Urothelium cell line (cell line): ENCODE measurements at regions not wholly inside any gene's neighbourhood (a gene's known extent, or its start where the extent isn't known, plus 50 kb on each side); places are given as distances from the start of the nearest gene placed in this dataset.
"Not testable (repeated sequence)": the region's sequence is repeated elsewhere in the genome, so short reads cannot be mapped to it uniquely, and the experiment has no call there.

Experiments
- DNase-seq: peaks from one replicate; pipeline ENCODE4 v3.0.0; 2011; ENCODE audit warnings: low spot score, mixed read lengths
- FAIRE-seq: peaks from 2 replicates; lab custom pipeline; 2011; peaks lifted over from hg19 to GRCh38; lab: Jason Lieb, UNC

DNA sequence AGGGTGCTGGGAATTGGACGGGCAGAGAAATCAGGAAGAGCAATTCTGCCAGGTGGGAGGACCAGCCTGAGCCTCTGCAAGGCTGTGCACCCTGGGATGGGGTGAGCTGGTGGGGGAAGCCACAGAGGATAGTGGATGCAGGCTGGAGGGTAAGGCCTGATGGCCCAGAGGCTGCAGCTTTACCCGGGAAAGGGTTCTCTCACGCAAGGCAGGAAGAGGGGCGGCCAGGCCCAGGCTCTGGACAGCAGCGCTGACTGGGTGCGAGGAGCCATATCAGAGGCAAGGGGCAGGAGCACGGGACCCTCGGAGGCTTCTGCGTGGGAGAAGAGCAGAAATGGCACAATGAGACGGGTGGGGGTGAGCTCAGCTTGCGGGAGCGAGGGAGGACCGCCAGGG lies 104.6 kb downstream of the SOX1 start:
- FAIRE-seq: no peak
- DNase-seq: no peak

DNA sequence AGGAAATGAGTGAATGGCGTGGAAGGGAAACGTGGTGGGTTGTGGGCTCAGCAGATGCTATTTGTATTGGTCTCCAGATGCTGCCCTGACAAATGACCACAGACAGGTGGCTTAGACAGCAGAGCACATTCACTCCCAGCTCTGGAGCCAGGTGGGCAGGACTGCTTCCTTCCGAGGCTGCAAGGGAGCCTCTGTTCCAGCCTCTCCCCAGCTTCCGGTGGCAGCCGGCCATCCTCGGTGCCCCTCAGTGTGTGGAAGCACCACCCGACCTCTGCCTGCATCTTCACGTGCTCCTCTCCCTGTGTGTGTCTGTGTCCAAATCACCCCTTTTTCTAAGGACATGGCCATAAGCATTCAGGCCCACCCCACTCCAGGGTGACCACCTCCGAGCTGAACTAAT lies 105.1 kb downstream of the SOX1 start:
- no peak for DNase-seq
- FAIRE-seq: no peak

DNA sequence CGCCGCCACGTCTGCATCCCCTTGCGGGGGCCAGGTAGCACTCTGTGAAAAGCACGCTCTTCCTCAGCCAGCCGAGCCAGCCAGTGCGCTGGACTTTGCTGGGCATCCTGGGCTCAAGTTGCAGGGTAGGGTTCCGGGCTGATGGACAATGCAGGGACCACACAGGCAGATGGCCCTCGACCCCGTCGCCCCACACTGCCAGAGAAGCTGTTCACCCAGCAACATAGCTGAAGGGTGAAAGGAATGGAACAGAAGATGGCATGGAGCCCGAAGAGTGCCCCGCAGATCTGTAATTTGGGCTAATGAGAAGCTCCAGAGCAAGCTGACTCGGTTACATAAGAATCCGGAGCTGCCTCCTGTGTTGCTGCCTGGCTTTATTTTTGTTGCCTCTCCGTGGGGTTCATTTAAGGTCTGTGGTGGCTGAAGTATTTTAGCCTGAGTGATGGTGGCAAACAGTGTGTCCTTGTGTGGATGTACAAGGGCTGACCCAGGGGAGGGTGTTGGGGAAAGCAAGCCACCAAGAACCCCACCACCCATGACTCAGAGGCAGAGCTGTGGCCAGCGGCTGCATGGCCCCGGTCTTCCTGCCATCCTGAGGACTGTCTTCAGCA lies 105.8 kb downstream of the SOX1 start:
- FAIRE-seq (no peak), DNase-seq (no peak)

DNA sequence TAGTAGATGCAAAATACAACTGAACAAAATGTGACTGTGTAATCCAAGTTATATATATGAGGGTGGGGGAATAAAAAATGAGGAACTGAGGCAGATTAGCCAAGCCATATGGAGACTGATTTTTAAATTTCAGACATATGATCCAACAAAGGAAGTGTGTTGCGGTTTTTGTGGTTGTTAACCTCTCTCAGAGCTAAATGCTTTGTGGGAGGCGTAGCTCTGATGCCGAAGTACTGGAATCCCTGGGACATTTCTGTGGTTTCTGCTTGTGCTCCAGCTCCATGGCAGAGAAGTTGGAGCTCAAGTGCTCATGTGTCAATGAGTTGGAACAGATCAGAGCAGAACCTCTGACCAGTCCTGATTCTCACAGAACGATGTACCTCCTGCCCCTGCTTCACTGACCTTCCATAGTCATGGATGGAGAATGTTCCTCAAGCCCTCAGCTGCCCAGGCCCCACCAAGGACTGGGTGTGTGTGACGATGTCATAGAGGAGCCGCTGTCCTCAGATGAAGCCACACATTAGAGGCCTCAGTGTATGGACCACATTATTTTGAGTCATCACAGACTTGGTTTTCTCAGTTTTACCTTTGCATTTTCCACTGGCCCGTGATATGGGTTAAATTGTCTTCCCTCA lies 107.6 kb downstream of the SOX1 start:
- FAIRE-seq (no peak), DNase-seq (peak; percentile 58)

DNA sequence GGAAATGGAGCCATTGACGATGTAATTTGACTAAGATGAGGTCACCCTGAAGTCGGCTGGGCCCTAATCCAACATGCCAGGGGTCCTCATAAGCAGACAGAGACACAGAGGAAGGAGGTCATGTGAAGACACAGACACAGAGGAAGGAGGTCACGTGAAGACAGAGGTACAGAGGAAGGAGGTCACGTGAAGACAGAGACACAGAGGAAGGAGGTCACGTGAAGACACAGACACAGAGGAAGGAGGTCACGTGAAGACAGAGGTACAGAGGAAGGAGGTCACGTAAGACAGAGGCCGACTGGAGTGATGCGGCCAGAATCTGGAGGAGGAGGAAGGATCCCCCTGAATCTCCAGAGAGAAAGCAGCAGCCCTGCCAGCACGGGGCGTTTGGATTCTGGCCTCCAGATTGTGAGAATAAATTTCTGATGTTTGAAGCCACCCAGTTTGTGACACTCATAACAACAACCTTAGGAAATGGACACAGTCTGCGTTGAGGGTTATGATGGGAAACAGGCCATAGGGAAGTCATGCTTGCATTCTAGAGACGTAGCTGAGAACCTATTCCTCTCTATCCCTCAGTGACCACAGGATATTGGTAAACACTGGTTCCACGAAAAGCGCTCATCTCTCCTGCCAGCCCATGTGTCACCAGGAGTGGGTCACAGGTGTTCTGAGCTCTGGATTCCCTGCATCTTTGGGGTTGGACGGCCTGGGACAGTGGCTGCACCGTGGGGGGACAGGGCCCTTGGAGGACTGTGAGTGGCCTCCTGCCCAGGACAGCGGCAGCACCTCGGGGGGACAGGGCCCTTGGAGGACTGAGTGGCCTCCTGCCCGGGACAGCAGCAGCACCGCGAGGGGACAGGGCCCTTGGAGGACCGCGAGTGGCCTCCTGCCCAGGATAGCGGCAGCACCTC lies 108.5 kb downstream of the SOX1 start:
- FAIRE-seq (no peak), DNase-seq (no peak)

DNA sequence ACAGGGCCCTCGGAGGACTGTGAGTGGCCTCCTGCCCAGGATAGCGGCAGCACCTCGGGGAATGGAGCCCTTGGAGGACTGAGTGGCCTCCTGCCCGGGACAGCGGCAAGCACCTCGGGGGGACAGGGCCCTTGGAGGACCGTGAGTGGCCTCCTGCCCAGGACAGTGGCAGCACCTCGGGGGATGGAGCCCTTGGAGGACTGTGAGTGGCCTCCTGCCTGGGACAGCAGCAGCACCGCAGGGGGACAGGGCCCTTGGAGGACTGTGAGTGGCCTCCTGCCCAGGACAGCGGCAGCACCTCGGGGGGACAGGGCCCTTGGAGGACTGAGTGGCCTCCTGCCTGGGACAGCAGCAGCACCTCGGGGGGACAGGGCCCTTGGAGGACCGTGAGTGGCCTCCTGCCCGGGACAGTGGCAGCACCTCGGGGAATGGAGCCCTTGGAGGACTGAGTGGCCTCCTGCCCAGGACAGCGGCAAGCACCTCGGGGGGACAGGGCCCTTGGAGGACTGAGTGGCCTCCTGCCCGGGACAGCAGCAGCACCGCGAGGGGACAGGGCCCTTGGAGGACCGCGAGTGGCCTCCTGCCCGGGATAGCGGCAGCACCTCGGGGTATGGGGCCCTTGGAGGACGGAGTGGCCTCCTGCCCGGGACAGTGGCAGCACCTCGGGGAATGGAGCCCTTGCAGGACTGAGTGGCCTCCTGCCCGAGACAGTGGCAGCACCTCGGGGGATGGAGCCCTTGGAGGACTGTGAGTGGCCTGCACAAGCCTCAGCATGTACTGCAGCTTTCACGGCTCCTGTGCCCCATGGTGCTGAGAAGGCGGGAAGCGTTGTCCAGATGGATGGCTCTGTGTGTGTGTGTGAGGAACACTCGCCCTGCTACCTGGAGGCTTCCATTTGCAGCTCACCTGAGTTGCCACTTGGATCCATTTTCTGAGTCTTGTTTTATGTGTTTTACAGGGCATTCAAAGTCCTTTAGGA lies 109.5 kb downstream of the SOX1 start:
- not testable (repeated sequence) for DNase-seq
- FAIRE-seq: peak; percentile 13

DNA sequence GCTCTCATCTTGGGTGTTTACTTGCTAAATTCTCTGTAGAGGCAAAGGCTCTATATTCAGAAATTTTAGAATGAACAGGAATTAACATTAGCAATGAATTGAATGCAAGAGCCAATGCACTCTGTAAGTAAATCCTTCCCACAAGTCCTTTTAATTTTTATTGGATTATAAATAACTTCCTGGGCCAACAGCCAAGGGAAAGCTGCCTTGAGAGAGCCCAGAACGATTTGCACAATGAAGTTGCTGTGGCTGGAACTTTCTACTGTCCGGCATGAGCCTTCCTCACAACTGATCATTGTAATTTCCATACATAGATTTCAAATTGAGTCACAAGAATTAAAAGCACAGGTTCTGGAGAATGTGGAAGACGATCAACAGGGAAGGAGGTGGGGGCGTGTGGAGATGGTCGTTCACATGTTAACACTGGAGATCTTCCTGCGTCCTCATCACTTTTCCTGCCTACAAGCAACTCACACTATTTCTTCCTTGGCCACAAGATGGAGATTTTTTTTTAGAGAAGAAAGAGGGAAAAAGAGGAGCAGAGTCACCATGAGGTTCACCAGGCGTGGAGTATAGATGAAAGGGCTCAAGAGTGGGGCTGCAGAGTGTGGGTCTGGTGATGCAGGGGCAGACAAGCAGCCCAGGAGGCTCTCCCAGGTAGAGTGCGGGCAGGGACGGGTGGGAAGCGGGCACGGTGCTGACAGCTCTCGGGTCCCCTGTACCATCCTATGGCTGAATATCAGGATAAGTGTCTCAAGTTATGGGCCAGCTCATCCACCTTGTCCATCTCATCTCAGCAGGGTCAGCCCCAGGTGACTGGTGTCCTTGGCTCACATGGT lies 110.7 kb downstream of the SOX1 start:
- FAIRE-seq (no peak), DNase-seq (no peak)

DNA sequence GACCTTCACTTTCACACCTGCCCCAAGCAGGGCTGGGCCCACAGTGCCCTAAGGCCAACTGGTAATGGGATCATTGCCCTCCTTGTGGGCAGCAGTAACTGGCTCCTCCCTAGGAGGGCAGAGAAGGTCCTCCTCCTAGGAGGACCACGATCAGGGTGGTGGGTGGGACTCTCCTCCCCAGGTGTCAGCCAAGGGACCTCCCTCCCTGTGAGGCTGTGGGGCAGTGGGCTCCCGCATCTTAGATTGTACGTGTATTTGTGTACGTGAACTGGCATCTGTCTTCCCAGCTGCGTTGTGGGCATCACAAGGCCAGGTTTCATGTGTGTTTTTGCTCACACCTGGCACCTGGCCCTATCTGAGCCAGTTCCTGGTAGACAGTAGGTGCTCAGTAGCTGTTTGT lies 111.8 kb downstream of the SOX1 start:
- no peak for FAIRE-seq
- DNase-seq: no peak

DNA sequence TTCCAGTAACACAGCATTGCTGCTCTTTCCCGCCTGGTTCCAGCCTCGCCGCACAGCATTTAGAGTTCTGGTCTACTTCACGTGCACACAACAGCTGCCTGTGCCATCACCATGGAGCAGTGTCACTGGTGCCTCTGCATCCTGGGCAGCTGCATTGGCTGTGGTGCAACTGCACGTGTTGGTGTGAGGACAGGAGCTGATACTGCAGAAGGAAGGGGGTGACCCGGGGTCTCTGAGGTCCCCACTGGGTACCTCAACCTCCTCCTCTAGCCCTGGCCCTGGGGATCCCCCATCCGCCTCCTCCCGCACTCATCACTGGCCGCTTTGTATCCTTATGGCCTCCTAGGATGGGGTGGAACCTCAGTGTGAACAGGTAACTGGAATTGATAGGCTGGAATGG lies 112.5 kb downstream of the SOX1 start:
- DNase-seq: no peak
- no peak for FAIRE-seq

DNA sequence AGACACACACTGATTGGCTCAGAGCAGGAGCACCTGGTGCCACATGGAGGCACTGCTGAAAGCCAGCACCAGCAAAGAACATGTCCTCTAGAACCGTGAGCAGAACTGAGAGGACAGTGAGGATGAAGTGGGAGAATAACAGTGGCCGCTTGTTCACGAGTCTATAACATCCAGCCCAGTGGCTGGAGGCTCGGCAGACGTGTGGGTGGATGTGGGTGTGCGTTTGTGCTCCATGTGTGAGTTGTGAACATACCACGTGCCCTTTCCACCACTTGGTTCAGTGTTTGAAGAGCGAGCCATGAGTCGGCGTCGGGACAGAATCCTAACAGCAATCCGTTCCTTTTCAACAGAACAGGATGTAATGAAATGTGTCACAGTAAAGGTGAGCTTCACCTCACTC lies 113.0 kb downstream of the SOX1 start:
- peak; percentile 68 for FAIRE-seq
- DNase-seq: no peak

DNA sequence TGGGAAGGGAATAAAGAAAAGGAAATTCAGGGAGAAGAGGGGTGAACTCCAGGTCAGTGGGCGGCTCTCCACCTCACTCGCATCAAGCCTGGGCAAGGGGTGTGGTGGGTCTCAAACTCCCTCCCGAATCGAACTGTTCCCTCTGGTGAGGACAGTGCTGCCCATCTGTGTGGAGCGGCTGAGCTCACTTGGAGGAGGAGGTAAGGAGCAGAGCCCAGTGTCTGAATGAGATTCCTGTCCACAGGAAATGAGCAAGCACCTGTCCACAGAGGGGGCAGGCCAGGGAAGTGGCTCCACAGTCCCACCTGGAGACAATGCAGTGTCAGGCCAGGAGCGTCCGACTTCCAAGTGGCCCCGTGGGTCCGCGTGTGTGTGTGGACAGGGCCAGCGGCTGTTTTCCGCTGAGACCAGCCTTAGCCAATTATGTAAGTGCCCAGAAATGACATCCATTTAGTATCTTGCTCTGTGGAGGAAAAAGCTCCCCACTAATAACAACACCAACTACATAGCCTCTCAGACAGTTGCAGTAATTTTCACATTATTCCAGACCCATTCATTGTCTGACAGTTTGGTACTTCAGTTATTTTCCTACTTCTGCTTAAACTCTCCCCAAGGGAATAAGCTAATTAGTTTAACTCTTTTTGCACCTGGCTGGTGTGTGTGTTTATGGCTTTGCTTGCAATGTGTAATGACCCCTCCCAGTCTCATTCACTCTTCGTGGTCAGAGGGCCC lies 114.6 kb downstream of the SOX1 start:
- FAIRE-seq (no peak), DNase-seq (no peak)

DNA sequence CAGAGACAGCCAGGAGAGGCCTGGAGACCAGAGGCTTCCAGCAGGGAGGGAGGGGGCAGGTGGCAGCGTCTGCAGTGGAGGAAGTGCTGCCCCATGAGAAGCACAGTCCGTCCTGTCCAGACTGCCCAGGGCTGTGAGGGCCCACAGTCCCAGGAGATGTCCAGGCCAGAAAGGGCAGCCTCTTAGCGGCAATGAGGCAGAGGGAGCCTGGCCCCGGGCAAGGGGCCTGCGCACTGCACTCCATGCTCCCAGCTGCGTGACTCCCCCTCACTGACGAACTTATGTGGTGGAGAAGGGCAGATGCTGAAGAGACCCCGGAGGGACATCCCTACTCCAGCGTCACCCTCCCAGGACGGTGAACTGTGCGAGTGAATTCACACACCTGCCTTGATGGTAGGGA lies 115.3 kb downstream of the SOX1 start:
- DNase-seq (no peak), FAIRE-seq (no peak)

DNA sequence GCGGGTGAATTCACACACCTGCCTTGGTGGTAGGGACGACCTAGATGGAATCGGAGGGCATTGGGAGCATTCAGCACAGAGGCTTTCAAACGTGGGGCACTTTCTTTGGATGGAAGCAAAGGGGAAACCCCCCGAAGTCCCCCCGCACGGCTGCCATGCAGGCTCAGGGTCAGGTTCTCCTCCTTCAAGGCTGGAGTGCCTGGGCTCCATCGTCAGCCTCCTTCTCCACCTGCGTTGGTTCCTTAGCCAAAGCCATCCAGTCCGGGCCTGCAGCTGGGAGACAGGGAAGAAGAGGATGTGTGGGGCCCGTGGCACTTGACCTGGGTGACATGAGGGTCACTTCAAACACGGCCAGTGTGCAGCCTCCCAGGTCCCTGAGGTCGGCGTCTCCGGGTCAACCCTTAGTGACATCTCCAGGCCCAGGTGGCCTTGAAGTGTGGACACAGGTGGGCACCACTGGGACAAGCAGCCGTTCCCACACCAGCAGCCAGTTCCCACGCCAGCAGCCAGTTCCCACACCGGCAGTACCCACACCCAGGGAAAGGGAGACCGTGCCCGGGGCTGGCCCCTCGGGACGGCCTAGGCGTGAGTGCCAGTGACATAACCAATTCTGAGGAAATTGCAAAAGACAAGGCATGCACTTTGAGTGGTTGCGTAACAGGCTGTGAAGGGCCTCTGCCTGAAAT lies 116.0 kb downstream of the SOX1 start:
- no peak for DNase-seq
- FAIRE-seq: peak; percentile 46

DNA sequence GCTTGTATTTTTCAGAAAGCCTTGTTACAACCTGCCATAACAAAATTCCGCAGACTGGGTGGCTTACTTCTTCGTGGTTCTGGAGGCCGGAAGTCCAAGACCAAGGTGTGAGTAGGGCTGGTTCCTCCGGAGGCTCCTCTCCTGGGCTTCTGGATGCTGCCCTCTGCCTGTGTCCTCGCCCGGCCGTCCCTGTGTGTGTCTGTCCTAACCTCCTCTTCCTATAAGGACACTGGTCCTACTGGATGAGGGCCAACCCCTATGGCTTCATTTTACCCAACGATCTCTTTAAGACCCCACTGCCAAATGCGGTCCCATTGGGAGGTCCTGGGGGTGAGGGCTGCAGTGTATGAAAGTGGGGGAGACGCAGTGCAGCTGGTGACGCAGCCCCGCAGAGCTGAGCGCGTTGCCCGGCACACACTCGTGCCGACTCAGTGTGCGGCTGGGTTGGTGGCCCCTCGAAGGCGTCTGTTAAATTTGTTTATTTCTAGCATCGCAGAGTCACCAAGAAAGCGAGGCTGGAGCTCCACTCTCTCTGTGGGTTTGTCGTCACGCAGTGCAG lies 116.7 kb downstream of the SOX1 start:
- FAIRE-seq (no peak), DNase-seq (no peak)

DNA sequence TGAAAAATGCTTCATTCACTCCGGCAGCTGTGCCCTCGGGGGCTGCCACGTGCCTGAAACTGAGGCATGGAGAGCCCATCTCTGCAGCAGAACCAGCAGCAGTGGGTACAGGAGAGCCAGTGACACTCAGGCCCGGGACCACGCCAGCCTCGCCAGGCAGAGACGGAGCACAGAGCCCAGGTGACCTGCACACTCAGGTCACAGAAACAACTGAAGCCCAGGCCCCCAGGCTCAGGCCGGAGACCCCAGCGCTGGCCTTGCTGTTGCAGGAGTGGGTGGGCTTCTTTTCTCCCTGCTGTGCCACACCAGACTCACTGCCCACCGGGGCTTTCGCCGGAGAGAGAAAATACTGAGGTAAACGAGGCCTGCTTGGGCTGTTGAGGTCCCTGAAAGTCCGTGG lies 117.3 kb downstream of the SOX1 start:
- DNase-seq (no peak), FAIRE-seq (no peak)

DNA sequence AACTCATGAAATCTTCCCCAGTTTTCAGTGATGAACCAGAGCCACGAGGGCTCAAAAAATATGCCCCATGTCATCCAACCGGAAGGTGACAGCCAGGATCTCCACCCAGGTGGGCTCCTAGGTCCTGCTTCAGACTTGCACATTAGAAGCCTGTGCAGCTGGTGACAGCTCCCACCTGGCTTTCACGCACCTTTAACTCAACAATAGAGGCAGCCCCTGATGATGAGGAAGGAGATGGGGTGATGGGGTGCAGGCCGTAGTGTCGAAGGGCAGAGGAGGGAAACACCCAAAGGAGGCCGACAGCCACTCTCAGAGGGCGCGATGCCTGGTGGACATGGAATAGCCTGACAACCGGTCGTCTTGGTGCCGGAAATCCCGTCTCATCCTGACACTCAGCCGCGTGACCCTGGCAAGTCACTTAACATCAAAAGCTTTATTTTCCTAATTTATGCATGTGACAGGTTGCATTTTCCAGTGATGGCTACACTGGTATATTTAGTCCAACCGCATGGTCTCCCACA lies 118.0 kb downstream of the SOX1 start:
- no peak for DNase-seq
- FAIRE-seq: no peak

DNA sequence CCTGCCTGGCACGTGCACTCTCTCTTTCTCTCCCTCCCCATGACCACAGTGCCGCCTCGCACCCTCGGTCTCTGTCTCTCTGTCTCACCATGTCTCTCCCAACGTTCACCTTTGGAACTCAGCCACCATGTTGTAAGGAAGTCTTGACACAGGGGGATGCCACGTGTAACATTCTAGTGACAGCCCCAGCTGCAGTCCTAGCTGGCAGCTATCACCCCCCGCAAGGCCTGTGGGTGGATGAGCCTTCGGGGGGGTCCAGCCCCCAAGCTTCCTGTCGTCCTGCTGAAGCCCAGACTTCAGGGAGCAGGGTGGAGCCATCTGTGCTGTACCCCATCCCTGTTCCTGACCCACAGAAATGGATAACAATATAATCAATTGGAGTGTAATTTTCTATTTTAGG lies 118.5 kb downstream of the SOX1 start:
- FAIRE-seq (no peak), DNase-seq (no peak)

DNA sequence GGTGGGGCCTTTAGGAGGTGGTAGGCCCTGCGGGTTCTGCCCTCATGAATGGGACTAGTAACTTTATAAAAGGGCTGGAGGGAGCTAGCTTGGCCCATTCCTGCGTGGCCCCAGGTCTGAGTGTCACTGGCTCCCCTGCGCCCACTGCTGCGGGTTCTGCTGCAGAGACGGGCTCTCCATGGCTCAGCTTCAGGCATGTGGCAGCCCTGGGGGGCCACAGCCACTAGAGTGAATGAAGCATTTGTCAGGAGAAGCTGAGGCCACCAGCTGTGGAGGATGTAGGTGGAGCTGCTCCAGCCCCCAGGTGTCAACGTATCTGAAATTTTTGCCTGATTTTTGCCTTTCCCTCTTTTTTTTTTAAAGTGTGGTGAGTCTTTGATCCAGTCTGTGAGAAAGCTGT lies 119.1 kb downstream of the SOX1 start:
- FAIRE-seq (no peak), DNase-seq (no peak)
